Head of caudate nucleus (tissue), 42 donors: ENCODE measurements at regions not wholly inside any gene's neighbourhood (a gene's known extent, or its start where the extent isn't known, plus 50 kb on each side); places are given as distances from the start of the nearest gene placed in this dataset.

Source experiments
- DNase-seq, 42 donors: peaks; one replicate each; pipeline versions ENCODE4 v3.0.0 to v3.0.0-alpha.2; 2020 to 2021; ENCODE audit warnings: mixed read lengths in 7 of 42
- intact Hi-C: fragments of 100-400 bp; cut with DNase I; formaldehyde crosslinking; loops from one replicate; pipeline ENCODE4 v1.15.0; 2022

DNA sequence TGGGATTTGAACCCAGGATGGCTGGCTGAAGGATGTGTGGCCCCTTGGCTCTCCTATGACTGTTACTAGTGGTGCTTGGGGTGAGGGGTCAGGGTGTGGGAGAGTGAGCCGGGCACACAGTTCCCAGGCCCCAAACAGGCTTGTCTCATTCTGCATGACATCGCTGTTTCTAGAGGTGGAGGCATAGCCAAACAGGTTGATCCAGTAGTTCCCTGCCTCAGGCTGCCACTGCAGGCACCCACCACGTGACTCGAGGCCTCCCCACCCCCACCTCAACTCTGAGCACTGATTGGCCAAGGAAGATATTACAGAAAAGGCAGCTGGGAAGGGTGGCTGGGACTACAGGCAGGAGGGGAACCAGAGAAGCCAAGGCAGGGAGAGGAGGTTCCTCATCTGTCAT is 102.6 kb downstream of the NCOR2 start:
- intact Hi-C loops: no loop called here

GRCh38 chr12:124464062-124464461 is 103.3 kb downstream of the NCOR2 start:
- intact Hi-C loops: no loop called here
- DNase-seq: peak in 2 of 42 donors; percentile 33 to 49

More for the DNA sequence above, 102.6 kb downstream of the NCOR2 start:
- no peak for DNase-seq

DNA sequence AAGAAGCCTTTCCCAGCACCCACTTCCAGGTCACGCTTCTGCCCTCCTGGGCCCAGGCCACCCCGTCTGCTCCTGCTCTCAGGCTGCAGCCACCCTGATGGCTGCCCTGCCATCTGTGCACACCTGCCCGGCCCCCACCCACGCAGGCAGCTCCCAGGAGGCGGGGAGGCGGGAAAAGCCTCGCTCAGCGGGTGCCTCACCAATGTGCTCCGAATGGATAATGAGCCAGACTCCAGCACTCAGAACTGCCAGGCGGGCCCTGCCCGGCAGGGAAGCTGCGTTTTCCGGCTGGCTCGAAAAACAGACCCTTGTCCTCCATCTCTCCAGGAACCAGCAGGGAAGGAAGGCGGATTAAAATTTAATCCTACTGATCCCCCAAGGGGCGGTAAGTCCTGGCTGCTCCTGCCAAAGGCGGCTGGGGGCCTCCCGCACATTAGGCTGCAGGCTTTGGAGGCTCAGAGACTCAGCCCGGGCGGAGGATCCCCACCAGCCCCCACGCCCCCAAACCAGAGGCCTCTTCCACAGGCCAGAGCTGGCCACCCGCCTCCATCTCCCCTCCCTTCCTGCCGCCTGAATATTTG is 104.0 kb downstream of the NCOR2 start:
- intact Hi-C loops: no loop called here
- DNase-seq: peak in 39 of 42 donors; percentile 42 to 81 (median 62)

GRCh38 chr12:124462750-124463149 is 104.7 kb downstream of the NCOR2 start:
- peak in 5 of 42 donors; percentile 27 to 68 (median 48) for DNase-seq
- intact Hi-C loops: no loop called here

- intact Hi-C loops: no loop called here
- DNase-seq: no peak
These were observed 105.4 kb downstream of the NCOR2 start for GRCh38 chr12:124461851-124462623.

- intact Hi-C loops: no loop called here
- no peak for DNase-seq
These were observed 106.2 kb downstream of the NCOR2 start for GRCh38 chr12:124461241-124461673.

DNA sequence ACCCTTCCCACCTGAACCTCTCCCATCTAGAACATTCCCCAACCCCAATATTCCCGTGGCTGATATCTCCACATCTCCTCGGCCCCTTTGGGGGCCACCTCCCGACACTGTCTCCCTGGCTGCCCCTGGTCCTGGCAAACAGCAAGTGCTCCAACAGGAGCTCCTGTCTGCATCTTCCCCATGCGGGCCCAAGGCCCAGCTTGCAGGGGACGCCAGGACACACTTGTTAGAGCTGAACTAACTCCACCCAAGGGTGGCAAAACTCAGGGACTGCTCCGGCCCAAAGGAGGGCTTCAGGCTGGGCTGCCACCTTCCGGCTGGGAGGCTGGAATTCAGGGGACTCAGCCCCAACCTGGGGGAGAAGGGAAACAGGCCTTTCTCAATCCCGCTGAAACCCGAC is 106.6 kb downstream of the NCOR2 start:
- intact Hi-C loops: no loop called here

DNA sequence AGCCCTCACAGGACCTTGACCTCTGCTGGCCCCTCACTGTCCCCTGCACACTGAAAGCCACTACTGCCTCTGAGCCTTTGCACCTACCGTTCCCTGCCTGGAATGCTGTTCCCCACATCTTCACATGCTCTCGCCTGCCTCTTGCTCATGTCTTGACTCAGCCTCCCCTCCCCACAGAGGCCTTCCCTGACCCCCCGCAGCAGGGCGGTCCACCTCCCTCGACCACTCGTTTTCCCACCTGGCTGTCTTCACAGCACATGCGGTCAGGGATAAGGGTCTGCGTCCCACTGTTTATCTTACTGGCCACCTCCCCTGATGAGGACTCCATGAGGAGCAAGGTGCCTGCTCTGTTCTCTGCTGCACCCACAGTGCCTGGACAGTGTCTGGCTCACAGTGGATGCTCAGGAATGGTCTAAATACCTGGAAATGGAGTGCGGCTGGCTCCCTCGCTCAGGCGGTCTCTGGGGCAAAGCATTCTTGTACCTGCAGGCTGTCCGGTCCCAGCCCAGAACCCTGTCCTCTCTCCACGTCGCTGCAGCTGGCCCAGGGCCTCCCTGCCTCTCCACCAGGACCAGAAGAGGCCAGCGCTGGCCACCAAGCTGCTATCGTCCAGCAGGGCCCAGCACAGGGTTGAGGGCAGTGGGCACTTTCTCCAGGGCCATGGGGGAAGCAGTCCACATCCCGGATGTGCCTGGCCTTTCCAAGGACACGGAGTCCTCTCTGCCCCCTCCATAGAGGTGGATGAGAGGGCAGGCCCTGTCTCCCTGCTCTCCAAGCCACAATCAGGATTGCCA is 107.4 kb downstream of the NCOR2 start:
- no peak for DNase-seq
- intact Hi-C loops: no loop called here

More for the DNA sequence above, 106.6 kb downstream of the NCOR2 start:
- DNase-seq: no peak

- no peak for DNase-seq
- intact Hi-C loops: no loop called here
These were observed 108.2 kb downstream of the NCOR2 start for GRCh38 chr12:124458992-124459851.

DNA sequence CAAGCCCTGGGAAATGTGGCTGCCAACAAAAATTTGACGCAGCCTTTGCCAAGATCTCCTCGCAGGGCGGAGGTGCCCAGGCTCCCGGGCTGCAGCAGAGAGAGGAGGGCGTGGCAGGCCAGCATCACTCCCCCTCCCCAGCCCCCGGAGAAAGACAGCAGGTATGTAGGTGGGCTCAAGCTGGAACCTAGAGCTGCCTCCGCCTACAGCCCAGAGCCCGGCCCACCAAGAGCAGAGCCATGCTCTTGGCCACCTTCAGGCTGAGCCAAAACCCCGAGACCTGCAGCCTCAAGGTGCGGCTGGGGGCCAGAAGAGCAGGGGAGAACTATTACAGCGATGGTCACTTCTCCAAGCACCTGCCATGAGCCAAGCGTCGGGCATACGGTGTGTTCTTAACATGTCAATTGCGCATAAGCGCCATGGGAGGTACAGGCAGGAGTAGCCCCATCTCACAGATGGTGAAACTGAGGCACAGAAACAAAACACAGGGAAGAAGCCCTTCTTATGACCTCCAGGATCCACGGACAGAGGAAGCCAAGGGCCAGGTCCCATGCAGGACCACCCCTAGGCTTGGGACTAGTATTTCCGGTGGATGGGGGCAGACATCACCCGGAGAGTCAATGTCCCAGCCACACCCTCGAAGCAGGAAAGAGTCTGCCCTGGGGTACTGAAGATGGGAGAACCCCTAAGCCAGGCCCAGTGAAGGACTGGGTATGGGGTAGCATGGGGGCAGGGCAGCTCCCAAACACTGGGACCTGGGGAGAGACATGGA is 109.0 kb downstream of the NCOR2 start:
- DNase-seq: no peak
- intact Hi-C loops: no loop called here

- peak; percentile 69 to 93 (median 85) for DNase-seq
- intact Hi-C loops: no loop called here
These were observed 109.9 kb downstream of the NCOR2 start for GRCh38 chr12:124457287-124458219.

GRCh38 chr12:124456652-124457152 is 110.7 kb downstream of the NCOR2 start:
- no peak for DNase-seq
- intact Hi-C loops: no loop called here

- DNase-seq: no peak
- intact Hi-C loops: no loop called here
These were observed 111.2 kb downstream of the NCOR2 start for GRCh38 chr12:124456133-124456651.

GRCh38 chr12:124455336-124455735 is 112.1 kb downstream of the NCOR2 start:
- intact Hi-C loops: no loop called here
- no peak for DNase-seq

GRCh38 chr12:124454735-124455134 is 112.7 kb downstream of the NCOR2 start:
- intact Hi-C loops: no loop called here
- DNase-seq: no peak

DNA sequence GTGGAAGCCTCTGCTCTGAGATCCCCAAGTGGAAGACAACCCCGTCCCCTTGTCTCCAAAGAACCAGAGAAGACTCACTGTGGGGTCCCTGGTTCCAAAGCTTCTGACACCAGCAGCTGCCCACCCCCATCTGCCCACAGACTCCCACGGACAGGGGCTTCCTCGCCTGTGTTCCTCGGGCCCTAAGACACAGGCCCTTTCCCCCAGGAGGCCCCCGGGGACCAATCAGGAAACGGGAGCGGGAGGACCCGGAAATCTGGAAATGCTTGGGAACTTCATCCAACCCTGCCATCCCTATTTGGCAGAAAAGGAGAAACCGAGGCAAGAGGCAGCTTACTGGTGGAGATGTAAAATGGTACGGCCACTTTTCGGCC is 113.1 kb downstream of the NCOR2 start:
- no peak for DNase-seq
- intact Hi-C loops: no loop called here
